Prostate gland (tissue), 2 donors: ENCODE measurements at regions not wholly inside any gene's neighbourhood (a gene's known extent, or its start where the extent isn't known, plus 50 kb on each side); places are given as distances from the start of the nearest gene placed in this dataset.

ENCODE experiments used
- POLR2A ChIP-seq: fragments of 450-650 bp; IDR thresholded peaks from one replicate; pipeline ENCODE4 v1.6.1; 2016; ENCODE audit warnings: antibody characterized with exemption, mild to moderate bottlenecking
- TF ChIP-seq, protein P1 (sequence below), 4 experiments: fragments of 200-600 bp in 2 of 4; fragments of 450-650 bp in 2 of 4; sonication (generic) in 2 of 4; IDR thresholded peaks; 1 replicate in 3 of 4; 2 replicates in 1 of 4; pipeline ENCODE4 v1.5.1; 2016 to 2019; ENCODE audit warnings: antibody characterized with exemption in 4 of 4, mild to moderate bottlenecking in 2 of 4, moderate library complexity in 2 of 4

DNA sequence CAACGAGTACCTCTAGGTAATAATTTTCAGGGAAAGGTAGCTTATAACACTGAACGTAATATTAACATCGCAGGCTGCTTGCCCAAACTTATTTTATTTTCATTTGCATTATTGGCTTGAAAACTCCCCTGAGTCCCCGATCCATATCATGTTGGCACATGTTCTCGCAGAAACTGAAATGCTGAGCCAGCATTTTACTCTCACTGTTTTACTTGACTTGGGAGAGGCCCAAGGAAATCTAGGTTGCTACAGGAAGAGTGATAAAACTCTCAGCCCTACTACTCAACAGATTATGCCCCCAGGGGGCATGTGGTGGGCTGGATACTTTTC is 183.5 kb upstream of the HABP2 start:
- TF ChIP-seq, protein P1, sequence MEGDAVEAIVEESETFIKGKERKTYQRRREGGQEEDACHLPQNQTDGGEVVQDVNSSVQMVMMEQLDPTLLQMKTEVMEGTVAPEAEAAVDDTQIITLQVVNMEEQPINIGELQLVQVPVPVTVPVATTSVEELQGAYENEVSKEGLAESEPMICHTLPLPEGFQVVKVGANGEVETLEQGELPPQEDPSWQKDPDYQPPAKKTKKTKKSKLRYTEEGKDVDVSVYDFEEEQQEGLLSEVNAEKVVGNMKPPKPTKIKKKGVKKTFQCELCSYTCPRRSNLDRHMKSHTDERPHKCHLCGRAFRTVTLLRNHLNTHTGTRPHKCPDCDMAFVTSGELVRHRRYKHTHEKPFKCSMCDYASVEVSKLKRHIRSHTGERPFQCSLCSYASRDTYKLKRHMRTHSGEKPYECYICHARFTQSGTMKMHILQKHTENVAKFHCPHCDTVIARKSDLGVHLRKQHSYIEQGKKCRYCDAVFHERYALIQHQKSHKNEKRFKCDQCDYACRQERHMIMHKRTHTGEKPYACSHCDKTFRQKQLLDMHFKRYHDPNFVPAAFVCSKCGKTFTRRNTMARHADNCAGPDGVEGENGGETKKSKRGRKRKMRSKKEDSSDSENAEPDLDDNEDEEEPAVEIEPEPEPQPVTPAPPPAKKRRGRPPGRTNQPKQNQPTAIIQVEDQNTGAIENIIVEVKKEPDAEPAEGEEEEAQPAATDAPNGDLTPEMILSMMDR (IDR thresholded peaks at IDR 0.05), result no peak
- TF ChIP-seq POLR2A, result no peak
